ENCODE measurements at regions not wholly inside any gene's neighbourhood (a gene's known extent, or its start where the extent isn't known, plus 50 kb on each side); places are given as distances from the start of the nearest gene placed in this dataset.

DNA sequence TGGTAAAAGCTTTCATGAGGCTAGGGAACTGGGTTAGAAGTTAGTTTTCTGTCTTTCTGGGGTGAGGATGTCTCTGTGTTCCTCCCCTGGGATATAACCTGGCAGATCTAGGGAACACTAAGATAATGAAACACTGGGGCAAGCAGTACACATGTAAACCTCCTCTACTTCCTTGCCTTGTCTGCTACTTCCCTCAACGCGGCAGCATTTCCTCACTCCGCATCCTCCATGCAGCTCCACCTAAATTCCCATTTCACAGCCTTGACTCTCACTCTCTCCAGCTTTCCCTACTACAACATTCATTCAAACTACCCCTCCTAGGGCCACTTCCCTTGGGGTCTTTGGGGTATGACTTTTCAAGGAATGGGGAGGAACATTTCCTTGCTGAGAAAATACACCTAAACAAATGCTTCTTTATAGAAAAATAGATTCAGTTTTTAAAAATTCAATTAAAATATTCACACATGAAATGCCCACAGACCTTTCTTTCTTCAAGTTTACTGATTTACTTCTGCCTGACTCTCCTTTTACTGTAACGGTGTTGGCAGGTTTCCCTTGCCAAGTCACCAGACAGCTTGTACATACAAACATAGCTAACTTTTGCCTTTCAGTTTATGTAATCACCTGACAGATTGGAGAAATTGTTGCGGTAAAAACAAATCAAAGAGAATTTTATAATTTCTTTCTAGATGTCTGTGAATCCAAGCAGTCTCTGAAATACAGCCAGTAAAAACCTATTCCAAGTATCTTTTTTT lies 90.1 kb downstream of the TNFSF18 start:
- TF ChIP-seq, protein P1, sequence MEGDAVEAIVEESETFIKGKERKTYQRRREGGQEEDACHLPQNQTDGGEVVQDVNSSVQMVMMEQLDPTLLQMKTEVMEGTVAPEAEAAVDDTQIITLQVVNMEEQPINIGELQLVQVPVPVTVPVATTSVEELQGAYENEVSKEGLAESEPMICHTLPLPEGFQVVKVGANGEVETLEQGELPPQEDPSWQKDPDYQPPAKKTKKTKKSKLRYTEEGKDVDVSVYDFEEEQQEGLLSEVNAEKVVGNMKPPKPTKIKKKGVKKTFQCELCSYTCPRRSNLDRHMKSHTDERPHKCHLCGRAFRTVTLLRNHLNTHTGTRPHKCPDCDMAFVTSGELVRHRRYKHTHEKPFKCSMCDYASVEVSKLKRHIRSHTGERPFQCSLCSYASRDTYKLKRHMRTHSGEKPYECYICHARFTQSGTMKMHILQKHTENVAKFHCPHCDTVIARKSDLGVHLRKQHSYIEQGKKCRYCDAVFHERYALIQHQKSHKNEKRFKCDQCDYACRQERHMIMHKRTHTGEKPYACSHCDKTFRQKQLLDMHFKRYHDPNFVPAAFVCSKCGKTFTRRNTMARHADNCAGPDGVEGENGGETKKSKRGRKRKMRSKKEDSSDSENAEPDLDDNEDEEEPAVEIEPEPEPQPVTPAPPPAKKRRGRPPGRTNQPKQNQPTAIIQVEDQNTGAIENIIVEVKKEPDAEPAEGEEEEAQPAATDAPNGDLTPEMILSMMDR (IDR thresholded peaks at IDR 0.05; ENCODE audit: poor library complexity) = no peak
- no peak for TF ChIP-seq EZH2phosphoT487 (IDR thresholded peaks at IDR 0.05; ENCODE audit: low read depth, severe bottlenecking, unreplicated experiment)
- no peak for TF ChIP-seq EZH2 (IDR thresholded peaks at IDR 0.05; ENCODE audit: borderline replicate concordance)
- Histone ChIP-seq H3K27ac (no peak overlapping the region), H3K4me1 (ENCODE audit: insufficient read depth) (no peaks in the 10 kb centered on the region), H3K9me2 (replicated peaks; ENCODE audit: insufficient read depth) (no peaks in the 10 kb centered on the region), H3K4me2 (no peak overlapping the region), H3K9me3 (ENCODE audit: low read depth) (no peaks in the 10 kb centered on the region), H3K79me2 (no peaks in the 10 kb centered on the region), H3K4me3 (no peak overlapping the region), H4K20me1 (ENCODE audit: insufficient read depth, poor library complexity, severe bottlenecking) (no peaks in the 10 kb centered on the region), H3K36me3 (replicated peaks; ENCODE audit: insufficient read depth, low read depth) (no peaks in the 10 kb centered on the region), H3K27me3 (no peaks in the 10 kb centered on the region), H2AFZ (no peak overlapping the region)
- 80% methylated on average over 5 of the region's 5 CpGs for WGBS (ENCODE audit: low lambda C conversion rate, missing lambda C conversion rate)
- no peak for DNase-seq (ENCODE audit: low spot score)

DNA sequence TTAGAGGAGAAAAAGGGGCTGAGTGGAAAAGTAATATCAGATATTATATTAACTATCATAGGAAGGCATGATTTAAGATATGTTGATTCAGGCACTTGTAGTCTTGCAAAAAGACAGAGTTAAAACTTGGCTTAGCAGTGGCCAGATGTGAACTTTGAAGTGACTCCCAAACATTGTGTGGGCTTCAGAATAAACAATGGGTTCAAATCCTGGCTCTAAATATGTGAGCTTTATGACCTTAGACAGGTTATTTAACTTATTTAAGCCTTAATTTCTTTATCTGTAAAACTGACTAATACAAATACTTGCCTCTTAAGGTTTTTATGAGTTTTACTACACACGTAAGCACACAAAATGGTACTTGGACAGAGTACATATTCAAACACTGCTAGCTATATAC lies 85.9 kb downstream of the TNFSF18 start:
- H3K36me3 ChIP-seq (replicated peaks; ENCODE audit: insufficient read depth, low read depth) = no peaks in the 10 kb centered on the region
- no peak overlapping the region for H2AFZ ChIP-seq
- H3K27me3 ChIP-seq = no peaks in the 10 kb centered on the region
- H3K27ac ChIP-seq = no peak overlapping the region
- TF ChIP-seq EZH2 (IDR thresholded peaks at IDR 0.05; ENCODE audit: borderline replicate concordance) (no peak), EZH2phosphoT487 (IDR thresholded peaks at IDR 0.05; ENCODE audit: low read depth, severe bottlenecking, unreplicated experiment) (no peak)
- TF ChIP-seq, protein P1 (IDR thresholded peaks at IDR 0.05; ENCODE audit: poor library complexity) = no peak
- H4K20me1 ChIP-seq (ENCODE audit: insufficient read depth, poor library complexity, severe bottlenecking) = no peaks in the 10 kb centered on the region
- no peak for DNase-seq (ENCODE audit: low spot score)
- H3K4me2 ChIP-seq = no peak overlapping the region
- H3K9me2 ChIP-seq (replicated peaks; ENCODE audit: insufficient read depth) = no peaks in the 10 kb centered on the region
- no peak overlapping the region for H3K4me3 ChIP-seq
- WGBS (ENCODE audit: low lambda C conversion rate, missing lambda C conversion rate) = 27% methylated on average over 1 of the region's 1 CpG
- H3K79me2 ChIP-seq = no peaks in the 10 kb centered on the region
- no peaks in the 10 kb centered on the region for H3K9me3 ChIP-seq (ENCODE audit: low read depth)
- H3K4me1 ChIP-seq (ENCODE audit: insufficient read depth) = no peaks in the 10 kb centered on the region

DNA sequence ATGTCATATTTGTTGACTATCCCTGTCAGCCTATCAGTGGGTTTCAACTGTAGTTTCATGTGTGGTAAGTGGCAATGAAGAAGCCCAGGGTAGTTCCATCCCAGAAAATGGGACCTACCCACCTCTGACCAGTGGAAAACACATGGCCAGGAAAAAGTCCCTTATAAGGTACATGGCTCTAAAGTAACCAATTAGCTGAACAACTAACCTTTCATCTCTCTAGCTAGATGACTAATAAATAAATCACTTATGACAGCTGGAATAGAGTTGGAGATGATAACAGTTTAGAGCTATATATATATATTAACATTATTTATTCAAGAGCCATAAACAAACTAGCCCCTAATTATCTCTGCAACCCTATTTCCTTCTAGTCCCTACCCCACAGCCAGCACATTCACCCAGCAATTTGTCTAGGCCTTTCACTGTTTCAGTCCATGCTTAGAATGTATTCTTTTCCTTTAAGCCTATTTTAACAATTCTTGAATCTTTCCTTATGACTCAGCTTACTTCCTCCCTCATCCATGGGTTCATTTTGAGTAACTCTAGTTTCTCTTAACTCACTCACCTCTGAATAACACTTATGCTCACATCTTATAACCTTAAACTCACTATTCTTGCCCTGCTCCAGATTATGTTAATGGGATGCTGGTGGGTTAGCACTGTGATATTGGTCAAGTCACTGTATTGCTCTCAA lies 83.7 kb downstream of the TNFSF18 start:
- Histone ChIP-seq H3K4me3 (no peak overlapping the region), H3K79me2 (no peaks in the 10 kb centered on the region), H2AFZ (no peak overlapping the region), H3K4me2 (no peak overlapping the region), H4K20me1 (ENCODE audit: insufficient read depth, poor library complexity, severe bottlenecking) (no peaks in the 10 kb centered on the region), H3K27ac (no peak overlapping the region), H3K36me3 (replicated peaks; ENCODE audit: insufficient read depth, low read depth) (no peaks in the 10 kb centered on the region), H3K27me3 (no peaks in the 10 kb centered on the region), H3K9me2 (replicated peaks; ENCODE audit: insufficient read depth) (no peaks in the 10 kb centered on the region), H3K4me1 (ENCODE audit: insufficient read depth) (no peaks in the 10 kb centered on the region), H3K9me3 (ENCODE audit: low read depth) (no peaks in the 10 kb centered on the region)
- no peak for DNase-seq (ENCODE audit: low spot score)
- TF ChIP-seq EZH2phosphoT487 (IDR thresholded peaks at IDR 0.05; ENCODE audit: low read depth, severe bottlenecking, unreplicated experiment) = no peak
- TF ChIP-seq, protein P1 (IDR thresholded peaks at IDR 0.05; ENCODE audit: poor library complexity) = no peak
- no peak for TF ChIP-seq EZH2 (IDR thresholded peaks at IDR 0.05; ENCODE audit: borderline replicate concordance)
